ENCODE measurements at regions not wholly inside any gene's neighbourhood (a gene's known extent, or its start where the extent isn't known, plus 50 kb on each side); places are given as distances from the start of the nearest gene placed in this dataset.
"Not testable (repeated sequence)": the region's sequence is repeated elsewhere in the genome, so short reads cannot be mapped to it uniquely, and the experiment has no call there.

GRCh38 chr4:9505341-9505740 lies 61.1 kb downstream of the DEFB131A start:
- DNase-seq (ENCODE audit: low read depth, low spot score), result not testable (repeated sequence)

DNA sequence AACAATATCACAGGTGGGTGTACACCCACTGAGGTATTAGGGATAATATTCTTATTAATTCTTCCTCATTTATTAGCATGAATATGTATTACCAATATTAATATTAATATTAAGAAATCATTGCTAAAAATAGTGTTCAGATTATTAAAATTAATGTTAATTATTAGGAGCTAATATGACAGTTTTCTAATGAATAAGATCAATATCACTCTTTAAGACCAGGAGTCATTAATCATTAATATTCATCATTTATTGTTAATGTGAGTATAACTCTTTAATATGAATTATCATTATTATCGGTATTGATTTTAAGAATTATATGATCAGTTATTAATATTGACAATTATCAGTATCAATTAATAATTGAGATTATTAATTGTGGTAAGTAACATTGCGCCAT lies 62.5 kb downstream of the DEFB131A start:
- DNase-seq (ENCODE audit: low read depth, low spot score), result not testable (repeated sequence)

DNA sequence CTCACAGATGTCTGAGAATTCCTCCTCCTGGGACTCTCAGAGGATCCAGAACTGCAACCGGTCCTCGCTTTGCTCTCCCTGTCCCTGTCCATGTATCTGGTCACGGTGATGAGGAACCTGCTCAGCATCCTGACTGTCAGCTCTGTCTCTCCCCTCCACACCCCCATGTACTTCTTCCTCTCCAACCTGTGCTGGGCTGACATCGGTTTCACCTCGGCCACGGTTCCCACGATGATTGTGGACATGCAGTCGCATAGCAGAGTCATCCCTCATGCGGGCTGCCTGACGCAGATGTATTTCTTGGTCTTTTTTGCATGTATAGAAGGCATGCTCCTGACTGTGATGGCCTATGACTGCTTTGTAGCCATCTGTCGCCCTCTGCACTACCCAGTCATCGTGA lies 68.7 kb downstream of the DEFB131A start:
- DNase-seq (ENCODE audit: low read depth, low spot score), result not testable (repeated sequence)

DNA sequence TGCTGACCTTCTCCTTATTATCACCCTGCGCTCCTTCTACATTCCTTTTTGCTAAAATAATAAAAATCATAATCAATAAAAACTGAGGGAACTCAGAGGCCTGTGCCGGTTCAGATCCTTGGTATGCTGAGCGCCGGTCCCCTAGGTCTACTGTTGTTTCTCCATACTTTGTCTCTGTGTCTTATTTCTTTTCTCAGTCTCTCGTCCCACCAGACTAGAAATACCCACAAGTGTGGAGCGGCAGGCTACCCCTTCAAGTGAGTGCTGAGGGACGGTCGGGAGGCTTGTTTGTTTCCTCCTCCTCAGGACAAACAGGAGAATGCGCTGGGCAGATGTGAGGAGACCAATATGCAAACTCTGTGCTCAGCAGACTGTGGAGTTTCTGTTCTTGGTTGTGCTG lies 75.4 kb downstream of the DEFB131A start:
- not testable (repeated sequence) for DNase-seq (ENCODE audit: low read depth, low spot score)

DNA sequence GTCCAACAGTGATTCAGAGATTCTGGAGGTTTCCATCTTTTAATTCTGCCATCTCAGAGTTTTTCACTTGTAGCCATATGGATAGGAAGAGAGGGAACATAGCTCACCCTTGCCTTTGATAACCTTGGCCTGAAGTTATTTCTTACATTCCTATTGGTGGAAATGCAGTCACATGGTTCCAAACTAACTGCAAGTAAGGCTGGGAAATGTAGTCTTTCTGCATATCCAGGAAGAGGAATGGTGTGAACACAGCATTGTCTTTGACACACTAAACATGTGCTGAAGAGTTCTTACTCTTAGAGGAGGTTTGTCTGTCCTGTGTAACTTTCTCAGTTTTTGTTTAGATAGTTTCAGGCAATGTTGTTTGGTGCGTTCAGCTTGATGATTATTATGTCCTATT lies 78.7 kb downstream of the DEFB131A start:
- not testable (repeated sequence) for DNase-seq (ENCODE audit: low read depth, low spot score)

DNA sequence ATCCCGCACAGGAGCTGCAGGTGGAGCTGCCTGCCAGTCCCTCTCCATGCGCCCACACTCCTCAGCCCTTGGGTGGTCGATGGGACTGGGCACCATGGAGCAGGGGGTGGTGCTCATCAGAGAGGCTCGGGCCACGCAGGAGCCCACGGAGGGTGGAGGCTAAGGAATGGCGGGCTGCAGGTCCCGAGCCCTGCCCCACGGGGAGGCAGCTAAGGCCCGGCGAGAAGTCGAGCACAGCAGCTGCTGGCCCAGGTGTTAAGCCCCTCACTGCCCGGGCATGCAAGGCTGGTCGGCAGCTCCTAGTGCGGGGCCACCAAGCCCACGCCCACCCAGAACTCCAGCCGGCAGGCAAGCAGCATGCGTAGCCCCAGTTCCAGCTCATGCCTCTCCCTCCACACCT lies 80.2 kb downstream of the DEFB131A start:
- DNase-seq (ENCODE audit: low read depth, low spot score), result not testable (repeated sequence)

DNA sequence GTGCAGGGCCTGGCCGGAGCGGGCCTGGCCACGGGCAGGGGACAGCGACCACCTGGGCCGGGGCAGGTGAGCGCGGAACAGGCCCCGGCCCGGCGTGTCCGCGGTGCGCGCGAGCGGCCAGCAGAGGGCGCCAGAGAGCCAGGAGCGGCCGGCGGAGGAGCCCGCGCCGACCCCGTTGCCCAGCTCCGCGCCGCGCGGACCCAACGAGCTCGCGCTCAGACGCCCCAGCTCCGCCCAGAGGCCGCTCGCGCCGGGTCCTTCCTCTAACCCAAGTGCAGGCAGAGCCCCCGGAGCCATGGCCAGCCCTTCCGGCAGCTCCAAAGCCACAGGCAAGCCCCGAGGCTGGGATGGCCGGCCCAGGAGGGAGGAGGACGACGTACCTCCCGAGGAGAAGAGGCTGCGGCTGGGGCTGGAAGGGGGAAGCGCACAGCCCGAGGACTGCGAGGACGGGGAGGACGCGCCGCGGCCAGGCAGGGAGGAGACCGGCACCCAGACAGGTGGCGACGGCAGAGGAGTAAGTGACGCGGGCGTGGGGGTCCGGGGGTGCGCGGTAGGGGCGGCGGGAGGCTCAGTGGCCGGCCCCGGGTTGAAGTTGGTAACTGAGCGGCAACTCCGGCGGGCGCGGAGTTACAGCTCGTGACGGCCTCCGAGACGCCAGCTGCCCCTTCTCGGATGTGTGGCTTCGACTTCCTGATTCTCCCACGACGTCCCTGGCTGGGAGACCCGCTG lies 88.1 kb downstream of the DEFB131A start:
- DNase-seq (ENCODE audit: low read depth, low spot score), result peak; percentile 10

DNA sequence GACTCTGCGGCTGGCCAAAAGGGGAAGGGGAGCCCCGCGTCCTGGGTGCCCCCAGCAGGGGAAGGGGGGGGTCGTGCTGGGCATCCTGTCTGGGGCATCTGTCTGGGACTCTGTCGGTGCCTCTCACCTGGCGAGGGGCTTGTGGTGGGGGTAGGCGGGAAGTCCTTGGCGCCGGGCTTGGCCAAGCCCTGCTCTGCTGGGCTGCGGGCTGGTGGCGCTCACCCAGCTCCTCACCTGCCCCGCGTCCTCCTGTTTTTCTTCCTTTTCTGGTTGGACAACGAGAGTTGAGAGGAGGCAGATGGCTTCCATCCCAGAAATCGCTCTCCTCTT lies 88.6 kb downstream of the DEFB131A start:
- DNase-seq (ENCODE audit: low read depth, low spot score), result not testable (repeated sequence)

- DNase-seq (ENCODE audit: low read depth, low spot score), result not testable (repeated sequence)
Observed at GRCh38 chr4:9537101-9537500, 92.9 kb downstream of the DEFB131A start.

GRCh38 chr4:9539939-9540520 lies 95.8 kb downstream of the DEFB131A start:
- not testable (repeated sequence) for DNase-seq (ENCODE audit: low read depth, low spot score)

- DNase-seq (ENCODE audit: low read depth, low spot score), result not testable (repeated sequence)
Observed at GRCh38 chr4:9541388-9541915, 97.2 kb downstream of the DEFB131A start.

DNA sequence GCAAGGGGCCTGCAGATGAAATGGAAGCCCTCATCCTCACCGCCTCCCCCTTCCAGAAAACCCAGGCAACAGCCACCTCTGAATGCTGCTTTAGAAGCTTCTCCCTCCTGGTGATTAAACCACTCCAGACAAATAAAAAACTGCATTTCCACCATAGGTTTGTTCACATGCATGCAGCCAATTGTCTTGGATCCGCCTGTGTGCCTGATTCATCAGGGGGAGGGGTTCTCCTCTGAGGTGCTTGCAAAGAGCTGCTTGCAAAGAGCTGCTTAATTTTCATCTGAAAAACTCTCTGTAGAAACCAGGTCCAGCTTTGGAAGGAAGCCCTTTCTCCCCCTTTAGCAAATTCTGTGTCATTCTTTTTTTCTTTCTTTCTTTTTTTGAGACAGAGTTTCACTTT lies 100.6 kb downstream of the DEFB131A start:
- DNase-seq (ENCODE audit: low read depth, low spot score), result not testable (repeated sequence)

DNA sequence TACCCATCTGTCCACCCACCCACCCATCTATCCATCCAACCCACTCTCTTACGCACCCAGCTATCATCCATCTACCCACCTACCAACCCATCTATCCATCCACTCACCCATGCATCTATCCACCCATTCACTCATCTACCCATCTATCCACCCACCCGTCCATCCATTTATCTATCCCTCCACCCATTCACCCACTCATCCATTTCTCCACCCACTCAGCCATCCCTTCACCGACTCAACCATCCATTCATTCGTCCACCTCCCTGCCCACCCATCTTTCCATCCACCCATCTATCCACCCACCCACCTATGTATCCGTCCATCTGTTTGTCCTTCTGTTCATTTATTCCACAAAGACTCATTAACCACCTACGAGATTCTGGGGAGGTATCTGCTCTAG lies 103.3 kb downstream of the DEFB131A start:
- not testable (repeated sequence) for DNase-seq (ENCODE audit: low read depth, low spot score)

- not testable (repeated sequence) for DNase-seq (ENCODE audit: low read depth, low spot score)
Observed at GRCh38 chr4:9556076-9556475, 111.9 kb downstream of the DEFB131A start.

- DNase-seq (ENCODE audit: low read depth, low spot score), result not testable (repeated sequence)
Observed at GRCh38 chr4:9577869-9578268, 133.7 kb downstream of the DEFB131A start.

DNA sequence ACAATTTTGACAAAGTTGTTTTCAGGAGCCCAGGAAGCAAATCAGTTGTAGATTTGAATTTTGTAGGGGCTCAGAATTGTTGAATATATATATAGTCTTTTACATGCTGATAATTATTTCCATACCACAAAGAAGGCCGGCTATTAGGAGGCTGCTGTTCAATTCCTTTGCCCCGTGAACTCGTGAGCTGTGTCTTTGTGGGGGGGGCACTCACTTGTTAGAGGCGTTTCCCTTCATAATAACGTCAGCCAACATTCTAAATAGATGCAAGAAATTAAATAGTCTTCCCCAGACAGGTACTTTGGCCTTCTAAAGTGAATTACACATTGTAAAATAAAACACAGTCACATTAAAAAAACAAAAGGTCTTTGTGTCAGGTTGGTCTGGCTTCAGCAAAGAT lies 138.7 kb downstream of the DEFB131A start:
- not testable (repeated sequence) for DNase-seq (ENCODE audit: low read depth, low spot score)

DNA sequence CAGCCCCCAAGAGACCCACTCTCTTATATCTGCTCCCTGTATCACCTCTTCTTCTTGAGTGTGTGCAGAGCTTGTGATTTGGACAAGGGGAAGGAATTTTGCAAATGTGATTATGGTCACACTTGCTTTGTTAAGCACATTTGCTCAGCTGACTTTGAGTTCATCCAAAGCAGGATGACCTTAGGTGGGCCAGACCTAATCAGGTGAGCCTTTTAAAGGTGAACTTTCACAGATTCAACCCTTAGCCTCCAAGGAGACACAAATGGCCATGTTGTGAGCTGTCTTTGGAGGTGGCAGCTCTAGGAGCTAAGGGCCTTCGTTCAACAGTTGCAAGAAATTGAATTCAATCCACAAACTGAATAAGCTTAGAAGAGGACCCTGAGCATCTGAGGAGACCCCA lies 147.8 kb downstream of the DEFB131A start:
- DNase-seq (ENCODE audit: low read depth, low spot score), result no peak

GRCh38 chr4:9594948-9595347 lies 150.7 kb downstream of the DEFB131A start:
- no peak for DNase-seq (ENCODE audit: low read depth, low spot score)

- not testable (repeated sequence) for DNase-seq (ENCODE audit: low read depth, low spot score)
Observed at GRCh38 chr4:9595531-9595930, 151.3 kb downstream of the DEFB131A start.

- no peak for DNase-seq (ENCODE audit: low read depth, low spot score)
Observed at GRCh38 chr4:9599266-9599665, 155.1 kb downstream of the DEFB131A start.

DNA sequence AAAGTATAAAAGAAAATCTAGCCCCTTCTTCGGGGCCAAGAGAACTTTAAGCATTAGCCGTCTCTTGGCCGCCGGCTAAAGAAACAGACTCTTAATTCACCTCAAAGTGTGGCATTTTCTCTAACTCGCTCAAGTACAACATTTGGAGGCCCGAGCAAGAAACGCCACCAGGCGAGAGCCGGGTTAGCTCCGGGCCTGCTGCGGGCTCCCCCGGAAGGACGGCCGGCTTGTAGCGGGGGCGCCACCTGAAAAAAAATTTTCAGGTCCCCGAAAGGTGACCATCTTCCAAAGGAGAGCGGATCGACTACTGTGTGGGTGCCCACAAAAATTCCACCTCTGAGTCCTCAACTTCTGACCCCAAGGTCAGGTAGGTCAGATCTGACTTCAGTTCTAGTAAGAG lies 156.0 kb downstream of the DEFB131A start:
- no peak for DNase-seq (ENCODE audit: low read depth, low spot score)

- DNase-seq (ENCODE audit: low read depth, low spot score), result no peak
Observed at GRCh38 chr4:9602389-9602914, 158.2 kb downstream of the DEFB131A start.
